ENCODE measurements at regions not wholly inside any gene's neighbourhood (a gene's known extent, or its start where the extent isn't known, plus 50 kb on each side); places are given as distances from the start of the nearest gene placed in this dataset.

GRCh38 chr2:47310801-47311560, 58.1 kb upstream of the EPCAM start:
- TF ChIP-seq CTCF (IDR thresholded peaks at IDR 0.05; ENCODE audit: low read depth, low read length), result no peak
- Histone ChIP-seq H3K4me1 (peaks cover 26% of the 10 kb centered on the region), H3K4me3 (ENCODE audit: low read depth, low read length) (no peak overlapping the region), H3K27me3 (no peaks in the 10 kb centered on the region), H3K36me3 (no peaks in the 10 kb centered on the region), H3K9me3 (no peaks in the 10 kb centered on the region)
- peak; percentile 67 for DNase-seq

GRCh38 chr2:47309952-47310800, 58.9 kb upstream of the EPCAM start:
- peaks cover 26% of the 10 kb centered on the region for H3K4me1 ChIP-seq
- H3K4me3 ChIP-seq (ENCODE audit: low read depth, low read length), result no peak overlapping the region
- TF ChIP-seq CTCF (IDR thresholded peaks at IDR 0.05; ENCODE audit: low read depth, low read length), result no peak
- no peaks in the 10 kb centered on the region for H3K9me3 ChIP-seq
- H3K27me3 ChIP-seq, result no peaks in the 10 kb centered on the region
- H3K36me3 ChIP-seq, result no peaks in the 10 kb centered on the region
- no peak for DNase-seq

DNA sequence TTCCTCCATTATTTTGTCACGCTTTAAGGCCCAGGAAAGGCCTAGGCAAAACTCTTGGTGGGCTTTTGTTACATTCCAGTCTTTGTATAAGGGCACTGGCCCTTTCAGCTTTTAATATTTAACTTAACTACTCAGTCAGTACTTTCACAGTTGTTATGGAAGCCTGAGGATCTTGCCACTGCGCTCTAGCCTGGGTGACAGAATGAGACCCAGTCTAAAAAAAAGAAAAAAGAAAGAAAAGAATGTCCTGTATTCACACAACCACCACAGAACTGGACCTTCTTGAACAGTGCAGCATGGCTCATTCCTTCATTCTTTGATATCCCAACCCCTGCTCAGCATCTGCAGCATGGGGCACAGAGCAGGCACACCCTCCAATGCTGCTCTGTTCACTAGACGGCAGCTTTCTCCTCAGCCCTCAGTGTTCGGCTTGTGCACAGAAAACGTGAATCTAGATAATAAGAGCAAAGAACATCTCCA, 59.6 kb upstream of the EPCAM start:
- Histone ChIP-seq H3K4me3 (ENCODE audit: low read depth, low read length) (no peak overlapping the region), H3K36me3 (no peaks in the 10 kb centered on the region), H3K4me1 (peaks cover 26% of the 10 kb centered on the region), H3K27me3 (no peaks in the 10 kb centered on the region), H3K9me3 (no peaks in the 10 kb centered on the region)
- no peak for DNase-seq
- no peak for TF ChIP-seq CTCF (IDR thresholded peaks at IDR 0.05; ENCODE audit: low read depth, low read length)

DNA sequence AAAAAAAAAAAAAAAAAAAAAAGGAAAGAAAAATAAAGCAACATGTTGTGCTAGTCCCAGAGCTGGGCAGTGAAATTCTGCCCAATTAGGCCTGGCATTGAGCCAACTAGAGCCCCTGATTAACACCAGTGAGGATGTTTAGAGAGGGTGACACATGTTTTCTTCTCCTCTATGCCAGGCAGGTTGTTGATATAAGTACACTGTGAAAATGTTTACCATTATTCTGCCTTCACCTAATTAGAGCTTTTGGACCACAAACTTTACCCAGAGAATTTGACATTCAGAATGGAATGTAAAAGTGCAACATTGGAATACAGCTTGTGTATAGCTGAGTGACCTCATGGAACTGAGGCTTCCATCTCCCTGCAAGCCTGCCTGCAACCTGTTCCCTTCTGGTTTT, 62.0 kb upstream of the EPCAM start:
- Histone ChIP-seq H3K27me3 (no peaks in the 10 kb centered on the region), H3K4me1 (peaks cover 33% of the 10 kb centered on the region), H3K9me3 (no peaks in the 10 kb centered on the region), H3K4me3 (ENCODE audit: low read depth, low read length) (no peak overlapping the region), H3K36me3 (no peaks in the 10 kb centered on the region)
- DNase-seq, result no peak
- no peak for TF ChIP-seq CTCF (IDR thresholded peaks at IDR 0.05; ENCODE audit: low read depth, low read length)

GRCh38 chr2:47304654-47305053, 64.5 kb upstream of the EPCAM start:
- DNase-seq, result no peak
- Histone ChIP-seq H3K27me3 (no peaks in the 10 kb centered on the region), H3K9me3 (no peaks in the 10 kb centered on the region), H3K4me1 (peaks cover 14% of the 10 kb centered on the region), H3K4me3 (ENCODE audit: low read depth, low read length) (no peak overlapping the region), H3K36me3 (no peaks in the 10 kb centered on the region)
- TF ChIP-seq CTCF (IDR thresholded peaks at IDR 0.05; ENCODE audit: low read depth, low read length), result no peak

Measured in BE2C (cell line).